GM21717 (cell line): ENCODE measurements at regions not wholly inside any gene's neighbourhood (a gene's known extent, or its start where the extent isn't known, plus 50 kb on each side); places are given as distances from the start of the nearest gene placed in this dataset.
"Not testable (repeated sequence)": the region's sequence is repeated elsewhere in the genome, so short reads cannot be mapped to it uniquely, and the experiment has no call there.

ENCODE experiments used
- ATAC-seq: cut with Tn5 transposase; IDR thresholded peaks from one replicate; pipeline ENCODE4 v1.9.1; 2021; ENCODE audit warnings: mild to moderate bottlenecking, moderate library complexity; ENCODE audit not compliant: unreplicated experiment

DNA sequence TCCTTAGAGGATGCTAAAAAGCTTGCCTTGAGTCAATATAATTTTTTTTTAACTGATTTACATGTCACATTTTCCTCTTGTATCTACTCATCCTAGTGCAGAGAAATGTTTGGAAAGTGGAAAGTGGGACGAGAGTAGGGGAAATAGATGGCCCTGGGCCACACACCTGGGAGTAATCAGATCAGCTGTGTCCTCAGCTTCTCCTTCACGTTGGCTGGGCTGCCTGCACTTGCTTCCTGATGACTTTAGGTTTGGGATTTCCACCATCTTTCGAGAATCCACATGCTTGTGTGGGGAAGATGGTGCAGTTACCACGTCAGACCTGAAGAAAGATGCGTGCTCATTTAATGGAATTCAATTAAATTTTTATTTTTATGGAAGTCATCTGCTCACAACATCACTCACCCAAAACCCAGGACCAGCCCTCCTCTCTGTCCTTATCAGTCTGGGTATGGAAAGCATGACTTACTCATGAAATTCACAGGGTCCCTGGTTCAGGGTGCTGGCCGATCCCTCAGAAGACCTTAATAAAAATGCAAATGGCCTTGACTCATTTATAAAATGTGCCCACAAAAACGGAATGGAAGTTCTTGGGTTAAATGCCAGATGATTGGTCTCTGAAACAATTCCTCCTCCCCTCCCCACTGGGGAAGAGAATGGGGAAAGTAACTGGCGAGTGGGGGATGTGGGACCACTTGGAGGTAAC lies 74.5 kb upstream of the TIAM2 start:
- ATAC-seq, result no peak

DNA sequence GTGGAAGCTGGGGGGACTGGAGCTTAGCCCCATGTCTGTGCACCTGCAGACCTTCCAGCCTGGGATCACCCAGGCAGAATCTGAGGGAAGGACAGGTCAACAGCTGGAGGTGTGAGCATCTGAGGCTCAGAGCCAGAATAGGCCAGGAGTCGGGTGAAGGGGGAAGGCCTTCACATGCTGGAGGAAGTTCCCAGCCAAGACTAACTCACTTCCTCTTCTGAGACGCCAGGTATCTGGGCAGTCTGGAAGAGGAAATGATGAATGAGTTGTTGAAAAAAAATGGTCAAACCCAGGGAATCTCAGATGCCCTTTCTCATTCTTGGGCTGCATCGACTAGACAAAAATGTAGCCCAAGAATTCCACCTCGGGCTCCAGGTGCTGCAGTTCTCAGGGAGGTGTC lies 73.6 kb upstream of the TIAM2 start:
- ATAC-seq, result peak; percentile 55

DNA sequence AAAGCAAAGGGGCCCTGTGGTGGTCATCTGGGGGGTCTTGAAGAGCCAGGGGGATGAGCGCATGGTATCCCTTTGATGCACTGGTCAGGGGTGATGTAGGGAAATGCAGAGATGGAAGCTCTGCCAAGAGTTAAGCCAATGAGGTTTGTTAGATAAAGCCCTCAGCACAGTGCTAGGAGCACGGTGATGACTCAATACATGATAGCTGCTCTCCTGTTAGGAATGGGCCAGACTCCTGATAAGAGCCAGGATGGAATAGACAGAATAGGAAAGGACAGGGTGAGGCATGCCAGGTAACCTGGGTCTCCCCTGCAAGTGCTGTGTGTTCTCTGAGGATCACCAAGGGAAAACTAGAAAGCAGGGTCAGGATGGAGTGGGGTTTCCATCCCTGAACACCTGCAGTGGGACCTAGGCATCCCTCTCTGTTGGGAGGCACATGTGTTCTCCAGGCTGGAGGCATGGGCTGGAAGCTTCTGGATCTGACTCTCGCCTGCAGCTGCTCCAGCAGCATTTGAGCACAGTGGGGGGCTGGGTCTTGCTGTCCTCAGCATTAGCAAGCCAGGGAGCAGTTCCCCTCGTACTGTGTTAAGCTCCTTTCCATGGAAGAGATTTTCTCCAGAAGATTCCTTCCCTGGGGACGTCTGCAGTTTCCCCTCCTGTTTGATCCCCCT lies 71.8 kb upstream of the TIAM2 start:
- ATAC-seq, result no peak

DNA sequence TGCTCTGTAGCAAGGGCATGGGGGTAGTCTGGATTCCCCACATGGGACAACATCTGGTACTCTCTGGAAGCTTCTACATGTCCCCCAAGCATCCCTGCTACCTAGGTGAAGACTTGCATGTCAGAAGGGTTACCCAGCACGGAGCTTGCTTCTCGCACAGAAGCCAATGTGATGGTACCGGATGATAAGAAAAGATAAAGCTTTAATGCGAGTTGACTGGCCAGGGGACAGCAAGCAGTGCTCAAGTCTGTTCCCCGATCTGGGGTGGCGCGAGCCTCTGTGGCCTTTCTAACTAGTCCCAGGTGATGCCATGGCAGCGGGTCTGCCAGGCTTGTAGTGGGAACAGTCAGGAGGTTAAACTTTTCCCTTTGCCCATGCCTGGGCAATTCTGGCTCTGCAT lies 70.0 kb upstream of the TIAM2 start:
- no peak for ATAC-seq

DNA sequence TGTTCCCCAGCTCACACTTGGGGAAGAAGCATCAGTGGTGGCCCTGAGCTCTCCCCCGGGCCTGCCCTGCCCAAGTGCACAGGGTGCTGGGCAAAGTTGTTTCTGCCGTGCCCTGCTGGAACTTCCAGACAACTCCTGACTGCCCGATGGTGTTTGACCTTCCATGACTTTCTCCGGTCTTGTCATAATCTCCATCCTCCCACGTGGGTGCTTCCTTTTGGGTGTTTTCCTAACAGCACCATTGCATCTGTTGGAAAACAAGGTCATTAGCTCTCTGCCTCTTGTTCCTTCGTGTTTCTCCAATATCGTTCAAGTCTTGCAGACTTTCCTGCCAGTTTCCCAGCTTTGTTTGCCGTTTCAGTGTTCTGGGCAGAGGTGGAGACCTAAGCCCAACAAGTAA lies 68.7 kb upstream of the TIAM2 start:
- no peak for ATAC-seq

DNA sequence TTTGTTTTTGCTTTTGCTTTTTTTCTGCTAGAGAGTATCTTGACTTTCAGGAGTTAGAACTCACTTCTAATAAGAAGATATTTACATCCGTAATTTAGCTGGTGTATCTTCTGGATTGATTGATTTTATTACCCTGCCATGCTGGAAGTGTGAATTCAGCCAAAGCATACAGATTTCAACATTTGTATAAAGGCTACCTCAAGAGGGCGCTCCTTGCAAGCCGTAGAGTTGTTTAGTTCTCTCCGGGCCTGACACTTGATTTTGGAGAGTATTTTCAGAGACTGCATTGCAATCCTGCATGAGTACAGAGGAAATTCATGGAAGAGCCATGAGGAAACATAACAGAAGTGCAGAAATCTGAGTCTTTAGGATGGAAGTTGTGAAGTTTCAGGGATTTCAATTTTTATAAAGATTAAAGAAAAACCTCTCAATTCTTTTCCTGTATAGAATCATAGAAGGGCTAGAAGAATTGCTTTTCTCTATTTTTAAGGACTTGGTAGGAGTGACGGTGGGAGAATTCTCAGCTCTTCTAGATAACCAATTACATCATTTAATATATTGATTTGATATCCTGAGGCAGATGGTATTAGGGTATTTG lies 66.7 kb upstream of the TIAM2 start:
- no peak for ATAC-seq

DNA sequence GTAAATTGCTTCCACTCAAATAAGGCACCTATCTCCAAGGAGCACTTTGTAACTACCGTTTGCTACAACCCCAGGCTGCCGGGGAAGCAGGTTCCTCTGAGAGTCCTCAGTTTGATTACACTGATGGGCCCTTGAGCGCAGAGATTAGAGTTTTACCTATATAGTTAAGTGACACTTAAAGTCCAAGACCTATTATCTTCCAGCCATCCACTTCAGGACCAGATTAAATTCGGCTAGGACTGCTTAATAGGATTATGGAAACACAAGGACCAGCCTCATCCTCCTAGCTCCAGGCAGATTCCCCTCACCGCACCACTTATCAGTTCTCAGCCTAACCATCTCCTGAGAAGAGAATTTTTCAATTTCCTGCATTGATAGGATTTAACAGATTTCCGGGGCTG lies 64.7 kb upstream of the TIAM2 start:
- ATAC-seq, result no peak

DNA sequence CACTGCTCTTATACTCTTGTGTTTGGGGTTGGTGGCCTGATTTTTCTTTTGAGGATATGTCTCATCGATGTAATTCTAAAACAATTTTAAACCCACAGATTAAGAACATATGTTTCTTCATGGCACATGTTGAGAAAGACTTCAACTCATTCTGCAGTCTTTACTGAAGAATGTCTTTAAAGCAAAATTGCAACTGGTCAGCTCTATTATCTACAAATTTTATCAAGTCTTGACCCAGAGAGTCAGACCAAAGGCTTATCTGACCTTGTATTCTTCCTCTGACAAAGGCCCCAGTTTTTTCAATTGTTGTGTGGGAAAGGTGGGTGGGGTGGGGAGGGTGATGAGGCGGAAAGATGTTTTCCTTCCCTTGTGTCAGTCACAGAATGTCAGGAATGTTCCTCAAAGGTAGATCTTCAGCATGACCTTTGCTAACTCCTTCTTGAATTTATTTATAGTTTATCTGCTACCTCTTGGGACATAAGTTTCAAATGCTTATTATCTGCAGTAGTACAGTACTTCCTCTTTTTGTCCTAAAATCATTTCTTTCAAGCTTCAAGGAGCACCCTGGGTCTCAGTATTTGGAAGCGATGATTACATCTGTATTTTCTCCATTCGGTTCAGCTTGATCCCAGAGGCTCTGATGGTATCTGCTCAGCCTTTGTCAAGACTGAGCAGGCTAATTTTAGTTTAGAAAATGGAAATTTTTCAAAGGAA lies 63.2 kb upstream of the TIAM2 start:
- ATAC-seq, result no peak

DNA sequence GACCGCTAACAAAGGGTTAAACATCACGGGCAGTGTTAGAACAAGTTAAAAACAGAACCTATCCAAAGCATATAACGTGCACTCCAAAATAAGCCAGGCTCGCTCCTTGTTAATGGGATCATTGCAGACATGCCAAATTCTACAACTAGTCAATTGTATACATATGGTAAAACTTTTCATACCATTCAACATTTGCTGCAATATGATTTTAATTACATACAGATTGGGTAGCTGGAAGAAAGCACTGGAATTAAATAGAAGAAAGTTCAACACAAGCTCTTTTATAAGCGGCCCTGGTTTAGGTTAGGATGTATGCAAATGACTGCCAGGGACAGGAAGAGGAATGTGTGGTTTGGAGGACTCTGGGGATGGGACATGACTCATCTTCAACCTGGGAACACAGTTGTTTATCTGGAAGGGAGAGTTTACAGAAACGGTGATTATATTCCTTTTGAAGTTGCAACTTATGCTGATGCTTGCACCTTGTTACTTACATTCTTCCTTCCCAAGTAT lies 62.5 kb upstream of the TIAM2 start:
- no peak for ATAC-seq

DNA sequence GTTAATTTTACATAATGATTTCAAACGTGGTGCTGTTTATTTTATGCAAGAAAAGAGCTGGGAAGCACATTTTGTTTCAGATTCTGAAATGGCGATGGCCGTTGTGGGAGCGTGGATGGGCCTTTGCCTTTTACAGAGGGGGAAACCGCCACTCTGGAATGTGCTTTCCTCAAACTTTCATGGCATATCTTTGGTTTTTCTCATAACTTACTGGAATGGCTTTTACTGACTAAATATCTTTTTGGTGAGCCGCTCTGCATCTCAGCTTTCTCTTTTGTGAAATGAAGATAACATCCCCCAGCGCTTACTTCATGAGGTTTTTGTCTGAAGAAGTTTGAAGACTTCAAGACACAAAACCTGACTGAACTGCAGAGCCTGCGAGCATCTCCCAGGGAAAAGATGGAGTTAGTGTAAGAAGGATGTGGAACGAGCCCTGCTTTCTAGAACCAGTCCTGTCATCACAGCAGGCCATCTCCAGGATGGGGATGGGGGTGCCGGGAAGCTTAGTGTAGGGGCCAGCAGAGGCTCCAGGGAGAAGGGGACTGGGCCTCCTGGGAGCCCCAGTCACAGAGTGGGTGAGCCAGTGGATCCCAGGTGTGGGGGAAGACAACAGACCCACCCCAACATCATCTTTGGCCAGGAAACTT lies 61.8 kb upstream of the TIAM2 start:
- no peak for ATAC-seq

DNA sequence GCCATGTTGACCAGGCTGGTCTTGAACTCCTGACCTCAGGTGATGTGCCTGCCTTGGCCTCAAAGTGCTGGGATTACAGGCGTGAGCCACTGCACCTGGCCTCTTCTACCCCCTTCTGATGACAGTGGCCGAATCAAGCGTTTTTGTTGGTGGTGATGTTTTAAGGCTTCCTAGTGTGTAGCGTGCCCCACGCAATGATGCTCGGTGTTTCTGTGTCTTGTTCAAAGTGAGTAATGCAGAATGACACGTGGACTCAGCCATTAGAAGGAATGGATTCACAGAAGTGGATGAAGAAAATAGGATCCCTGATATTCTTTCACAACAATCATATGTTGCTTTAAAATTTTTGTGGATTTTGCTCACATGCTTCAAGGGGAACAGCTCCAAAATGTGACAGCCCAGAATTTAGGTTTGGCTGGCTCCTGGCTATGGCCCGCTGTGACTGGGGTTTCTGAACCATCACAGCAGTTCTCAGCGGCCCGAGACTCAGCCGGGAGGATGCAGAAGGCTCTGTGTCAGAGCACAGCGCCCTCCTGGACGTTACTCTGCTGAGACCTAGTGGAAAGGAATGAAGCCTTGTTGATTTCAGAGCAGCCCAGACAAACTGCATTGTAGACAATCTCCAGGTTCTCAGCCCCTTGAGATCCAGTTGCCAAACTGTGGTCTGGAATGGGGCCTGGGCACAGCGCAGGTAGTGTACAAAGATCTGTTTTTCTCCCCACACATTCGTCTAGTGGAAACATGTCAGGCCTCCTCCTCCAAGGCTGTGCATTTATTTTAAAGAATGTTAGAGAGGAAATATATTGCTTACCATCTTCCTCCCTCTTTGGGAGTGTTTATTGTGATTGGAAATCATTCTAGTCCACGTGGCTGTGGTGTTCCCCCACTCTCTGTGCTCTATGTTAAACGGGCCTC lies 57.6 kb upstream of the TIAM2 start:
- ATAC-seq, result no peak

DNA sequence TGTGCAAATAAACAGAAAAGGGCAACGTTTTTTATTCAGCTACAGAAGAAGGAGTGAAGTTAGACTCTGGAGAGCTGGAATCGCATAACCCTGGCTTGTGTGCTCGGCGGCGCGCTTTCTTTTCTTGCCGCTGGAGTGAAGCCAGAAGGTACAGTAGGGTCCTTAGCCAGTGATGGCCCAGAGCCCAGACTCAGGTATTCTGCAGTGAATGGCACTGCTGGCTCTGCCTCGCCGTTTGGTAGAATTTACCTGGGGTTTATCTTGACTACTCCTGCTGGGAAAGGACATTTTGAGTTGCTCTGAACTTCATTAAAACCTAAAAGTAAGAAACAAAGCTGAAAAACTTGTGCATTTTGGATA lies 56.9 kb upstream of the TIAM2 start:
- ATAC-seq, result no peak

DNA sequence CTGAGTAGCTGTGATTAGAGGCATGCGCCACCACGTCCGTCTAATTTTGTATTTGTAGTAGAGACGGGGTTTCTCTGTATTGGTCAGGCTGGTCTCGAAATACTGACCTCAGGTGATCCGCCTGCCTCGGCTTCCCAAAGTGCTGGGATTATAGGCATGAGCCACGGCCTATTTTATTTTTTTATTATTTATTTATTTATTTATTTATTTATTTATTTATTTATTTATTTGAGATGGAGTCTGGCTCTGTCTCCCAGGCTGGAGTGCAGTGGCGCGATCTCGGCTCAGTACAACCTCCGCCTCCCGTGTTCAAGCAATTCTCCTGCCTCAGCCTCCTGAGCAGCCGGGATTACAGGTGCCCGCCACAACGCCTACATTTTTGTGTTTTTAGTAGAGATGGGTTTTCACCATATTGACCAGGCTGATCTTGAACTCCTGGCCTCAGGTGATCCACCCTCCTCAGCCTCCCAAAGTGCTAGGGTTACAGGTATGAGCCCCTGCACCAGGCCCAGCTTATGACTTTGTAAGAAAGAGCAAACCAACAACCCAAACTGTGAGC lies 56.3 kb upstream of the TIAM2 start:
- ATAC-seq, result not testable (repeated sequence)

DNA sequence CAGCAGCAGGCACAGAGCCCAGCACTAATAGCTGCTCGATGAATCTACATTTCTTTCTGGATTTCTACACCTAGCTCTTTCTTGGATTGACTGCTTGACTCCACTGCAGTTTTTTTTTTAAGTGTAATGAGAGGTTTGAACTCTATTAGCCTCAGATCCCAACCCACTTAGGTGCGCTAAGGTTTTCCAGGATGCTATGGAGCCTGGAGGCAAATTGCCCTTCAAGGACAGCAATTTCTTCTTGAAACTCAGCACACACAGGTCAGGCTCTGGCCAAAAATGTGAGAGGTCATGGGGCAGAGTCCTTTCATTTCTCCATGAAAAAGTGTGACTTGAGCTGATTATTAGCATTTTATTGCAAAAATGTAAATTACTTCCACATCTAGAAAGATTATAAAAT lies 52.3 kb upstream of the TIAM2 start:
- ATAC-seq, result no peak

DNA sequence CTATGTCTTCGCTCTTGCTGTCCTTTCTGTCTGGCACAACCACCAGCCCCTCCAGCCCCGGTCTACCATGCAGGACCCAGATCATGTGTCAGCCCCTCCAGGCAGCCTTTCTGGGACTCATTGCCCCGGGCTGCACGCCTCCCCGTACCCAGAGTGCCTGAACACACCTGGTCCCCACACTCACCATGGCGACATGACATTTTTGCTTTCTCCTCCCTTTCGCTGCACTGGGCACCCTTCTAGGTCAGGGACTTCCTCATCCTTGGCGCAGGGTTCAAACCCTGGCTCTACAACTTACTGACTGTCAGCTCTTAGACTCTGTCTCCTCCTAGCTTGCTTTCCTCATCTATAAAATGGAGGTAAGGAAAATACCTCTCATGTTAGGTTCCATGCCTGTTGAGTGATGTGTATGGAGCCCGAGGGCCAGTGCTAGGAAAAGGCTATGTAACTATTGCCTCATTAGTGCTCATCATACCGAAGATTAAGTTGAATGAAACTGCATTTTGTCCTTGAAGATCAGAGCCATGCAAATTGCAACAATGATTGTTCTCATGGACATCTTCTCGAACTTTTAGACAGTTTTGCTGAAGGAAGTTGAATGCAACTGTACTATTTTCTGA lies 49.7 kb upstream of the TIAM2 start:
- ATAC-seq, result no peak
